Nephron progenitor cell (in vitro differentiated cells): ENCODE measurements at regions not wholly inside any gene's neighbourhood (a gene's known extent, or its start where the extent isn't known, plus 50 kb on each side); places are given as distances from the start of the nearest gene placed in this dataset.

Experiments used
- DNase-seq: peaks from one replicate; pipeline ENCODE4 v3.0.0; 2021
- H3K27ac Mint-ChIP-seq: 2 replicates; pipeline ENCODE4 v1.8.0; 2021; ENCODE audit warnings: mild to moderate bottlenecking, moderate library complexity, mixed read lengths
- H3K27me3 Mint-ChIP-seq: 2 replicates; pipeline ENCODE4 v1.8.0; 2021; ENCODE audit warnings: mild to moderate bottlenecking, low read depth, mixed read lengths; ENCODE audit not compliant: poor library complexity
- H3K36me3 Mint-ChIP-seq: 2 replicates; pipeline ENCODE4 v1.8.0; 2021; ENCODE audit warnings: low read depth, mixed read lengths
- H3K4me1 Mint-ChIP-seq: 2 replicates; pipeline ENCODE4 v1.8.0; 2021; ENCODE audit warnings: mixed read lengths
- H3K4me3 Mint-ChIP-seq: 2 replicates; pipeline ENCODE4 v1.8.0; 2021; ENCODE audit warnings: mild to moderate bottlenecking, moderate library complexity, mixed read lengths
- H3K9me3 Mint-ChIP-seq: 2 replicates; pipeline ENCODE4 v1.8.0; 2021; ENCODE audit warnings: mild to moderate bottlenecking, moderate library complexity, mixed read lengths
- CTCF ChIP-seq: fragments of 200-600 bp; sonication (generic); IDR thresholded peaks from 2 replicates; pipeline ENCODE4 v1.5.0; 2021; ENCODE audit warnings: antibody characterized with exemption

DNA sequence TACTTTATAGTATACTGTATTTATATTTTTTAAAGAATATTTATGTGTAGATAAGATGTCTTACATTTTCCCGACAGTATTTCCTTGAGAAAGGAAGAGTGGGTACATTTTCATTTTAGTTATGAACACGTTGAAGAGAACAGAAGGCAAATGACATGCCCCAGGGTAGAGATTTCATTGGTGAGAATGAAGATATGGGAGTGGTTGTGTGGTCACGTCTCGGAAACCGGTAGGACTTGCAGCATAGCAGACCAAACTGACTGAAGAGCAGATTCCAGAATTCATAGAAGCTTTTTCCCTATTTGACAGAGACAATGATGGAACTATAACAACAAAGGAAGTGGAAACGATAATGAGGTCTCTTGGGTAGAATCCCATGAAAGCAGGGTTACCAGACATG, 71.7 kb downstream of the KCNJ2 start:
- H3K27ac Mint-ChIP-seq, result no peak overlapping the region

GRCh38 chr17:70242781-70243437, 73.6 kb downstream of the KCNJ2 start:
- H3K27me3 Mint-ChIP-seq, result no peaks in the 10 kb centered on the region
- H3K4me3 Mint-ChIP-seq, result no peak overlapping the region

More for the DNA sequence above, 71.7 kb downstream of the KCNJ2 start:
- TF ChIP-seq CTCF, result no peak
- Mint-ChIP-seq H3K36me3 (no peaks in the 10 kb centered on the region), H3K4me3 (no peak overlapping the region), H3K9me3 (no peaks in the 10 kb centered on the region), H3K27me3 (no peaks in the 10 kb centered on the region), H3K4me1 (peaks cover 5% of the 10 kb centered on the region)
- DNase-seq, result no peak

DNA sequence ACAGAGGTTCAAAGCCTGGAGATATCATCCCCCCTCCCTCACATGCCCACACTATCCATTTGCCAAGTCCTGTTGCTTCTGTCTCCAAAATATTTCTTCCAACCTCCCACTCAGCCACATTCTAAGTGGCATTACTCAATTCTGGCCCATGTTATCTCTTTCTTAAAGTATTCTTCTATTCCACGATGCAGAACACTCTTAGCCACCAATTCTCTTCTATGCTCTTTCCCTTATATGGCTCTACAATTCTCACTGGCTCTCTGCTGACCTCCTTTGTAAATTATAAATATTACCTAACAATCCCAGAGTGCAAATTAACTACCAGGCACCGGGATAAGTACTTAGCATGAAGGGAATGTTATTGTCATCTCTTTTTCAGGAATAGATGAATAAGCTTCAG, 82.4 kb downstream of the KCNJ2 start:
- DNase-seq, result no peak
- Mint-ChIP-seq H3K27ac (no peak overlapping the region), H3K9me3 (peaks cover 5% of the 10 kb centered on the region), H3K36me3 (no peaks in the 10 kb centered on the region), H3K4me1 (no peaks in the 10 kb centered on the region), H3K4me3 (no peak overlapping the region), H3K27me3 (no peaks in the 10 kb centered on the region)
- no peak for TF ChIP-seq CTCF

More at GRCh38 chr17:70242781-70243437, 73.6 kb downstream of the KCNJ2 start:
- TF ChIP-seq CTCF, result no peak
- Mint-ChIP-seq H3K27ac (no peak overlapping the region), H3K9me3 (peaks cover 4% of the 10 kb centered on the region), H3K36me3 (no peaks in the 10 kb centered on the region), H3K4me1 (peaks cover 5% of the 10 kb centered on the region)
- no peak for DNase-seq

GRCh38 chr17:70254735-70255460, 85.6 kb downstream of the KCNJ2 start:
- no peak for TF ChIP-seq CTCF
- H3K9me3 Mint-ChIP-seq, result no peaks in the 10 kb centered on the region
- no peaks in the 10 kb centered on the region for H3K27me3 Mint-ChIP-seq
- no peaks in the 10 kb centered on the region for H3K4me1 Mint-ChIP-seq
- no peak overlapping the region for H3K27ac Mint-ChIP-seq
- no peak for DNase-seq
- no peak overlapping the region for H3K4me3 Mint-ChIP-seq
- H3K36me3 Mint-ChIP-seq, result no peaks in the 10 kb centered on the region

GRCh38 chr17:70256751-70257150, 87.4 kb downstream of the KCNJ2 start:
- Mint-ChIP-seq H3K4me3 (no peak overlapping the region), H3K9me3 (no peaks in the 10 kb centered on the region), H3K36me3 (no peaks in the 10 kb centered on the region), H3K27me3 (no peaks in the 10 kb centered on the region), H3K4me1 (no peaks in the 10 kb centered on the region), H3K27ac (no peak overlapping the region)
- DNase-seq, result no peak
- TF ChIP-seq CTCF, result no peak

DNA sequence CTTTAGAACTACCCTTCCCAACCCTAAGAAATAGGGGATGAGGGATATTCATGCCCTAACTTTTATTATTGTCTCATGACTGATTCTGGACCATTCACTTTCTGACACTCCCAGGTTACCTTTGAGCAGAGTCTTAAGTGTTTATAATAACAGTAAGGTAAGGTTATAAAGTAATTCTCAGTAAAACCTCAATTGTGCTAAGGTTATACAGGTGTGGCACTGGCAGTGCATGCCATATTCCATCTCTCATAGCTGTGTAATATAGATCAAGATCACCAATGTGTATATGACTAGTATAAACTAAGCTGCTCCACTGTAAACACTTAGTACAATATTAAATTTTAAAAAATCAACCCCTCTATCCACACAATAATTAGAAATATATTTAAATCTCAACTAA, 89.1 kb downstream of the KCNJ2 start:
- Mint-ChIP-seq H3K9me3 (no peaks in the 10 kb centered on the region), H3K27ac (no peak overlapping the region), H3K4me1 (no peaks in the 10 kb centered on the region), H3K36me3 (no peaks in the 10 kb centered on the region), H3K4me3 (no peak overlapping the region), H3K27me3 (no peaks in the 10 kb centered on the region)
- no peak for TF ChIP-seq CTCF
- no peak for DNase-seq
